ENCODE measurements at regions not wholly inside any gene's neighbourhood (a gene's known extent, or its start where the extent isn't known, plus 50 kb on each side); places are given as distances from the start of the nearest gene placed in this dataset.

DNA sequence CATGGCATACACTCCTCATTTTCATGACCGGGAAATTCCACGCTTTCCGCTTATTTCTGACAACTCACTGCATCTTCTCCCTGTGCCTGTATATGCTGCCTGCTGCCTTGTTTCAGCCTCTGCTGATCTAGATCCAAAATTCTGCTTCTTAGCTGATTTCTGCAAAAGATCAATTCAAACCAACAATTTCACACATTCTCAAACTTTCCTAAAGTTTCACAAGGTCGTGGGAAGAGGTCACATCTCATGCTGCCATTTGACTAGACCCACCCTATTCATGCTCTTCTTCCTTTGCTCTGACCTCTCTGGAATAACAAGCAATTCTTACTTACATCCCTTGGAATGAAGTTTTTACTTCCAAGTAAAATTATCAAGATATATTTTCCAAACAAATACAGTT lies 84.5 kb downstream of the TMEM167A start:
- TF ChIP-seq SOX15 (CRISPR knock-in tag; IDR thresholded peaks at IDR 0.05) (no peak), NR1H2 (CRISPR knock-in tag; IDR thresholded peaks at IDR 0.05) (no peak), RELA (CRISPR knock-in tag; IDR thresholded peaks at IDR 0.05; ENCODE audit: borderline replicate concordance) (no peak), ZNF138 (CRISPR knock-in tag; conservative IDR thresholded peaks at IDR 0.05) (no peak), NR3C1 (CRISPR knock-in tag; conservative IDR thresholded peaks at IDR 0.05; ENCODE audit: low read depth) (no peak)
- TF ChIP-seq, protein P1, sequence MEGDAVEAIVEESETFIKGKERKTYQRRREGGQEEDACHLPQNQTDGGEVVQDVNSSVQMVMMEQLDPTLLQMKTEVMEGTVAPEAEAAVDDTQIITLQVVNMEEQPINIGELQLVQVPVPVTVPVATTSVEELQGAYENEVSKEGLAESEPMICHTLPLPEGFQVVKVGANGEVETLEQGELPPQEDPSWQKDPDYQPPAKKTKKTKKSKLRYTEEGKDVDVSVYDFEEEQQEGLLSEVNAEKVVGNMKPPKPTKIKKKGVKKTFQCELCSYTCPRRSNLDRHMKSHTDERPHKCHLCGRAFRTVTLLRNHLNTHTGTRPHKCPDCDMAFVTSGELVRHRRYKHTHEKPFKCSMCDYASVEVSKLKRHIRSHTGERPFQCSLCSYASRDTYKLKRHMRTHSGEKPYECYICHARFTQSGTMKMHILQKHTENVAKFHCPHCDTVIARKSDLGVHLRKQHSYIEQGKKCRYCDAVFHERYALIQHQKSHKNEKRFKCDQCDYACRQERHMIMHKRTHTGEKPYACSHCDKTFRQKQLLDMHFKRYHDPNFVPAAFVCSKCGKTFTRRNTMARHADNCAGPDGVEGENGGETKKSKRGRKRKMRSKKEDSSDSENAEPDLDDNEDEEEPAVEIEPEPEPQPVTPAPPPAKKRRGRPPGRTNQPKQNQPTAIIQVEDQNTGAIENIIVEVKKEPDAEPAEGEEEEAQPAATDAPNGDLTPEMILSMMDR (IDR thresholded peaks at IDR 0.05) = no peak
- TF ChIP-seq, protein P2, sequence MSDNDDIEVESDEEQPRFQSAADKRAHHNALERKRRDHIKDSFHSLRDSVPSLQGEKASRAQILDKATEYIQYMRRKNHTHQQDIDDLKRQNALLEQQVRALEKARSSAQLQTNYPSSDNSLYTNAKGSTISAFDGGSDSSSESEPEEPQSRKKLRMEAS (CRISPR knock-in tag; IDR thresholded peaks at IDR 0.05) = no peak
- TF ChIP-seq, protein P3, sequence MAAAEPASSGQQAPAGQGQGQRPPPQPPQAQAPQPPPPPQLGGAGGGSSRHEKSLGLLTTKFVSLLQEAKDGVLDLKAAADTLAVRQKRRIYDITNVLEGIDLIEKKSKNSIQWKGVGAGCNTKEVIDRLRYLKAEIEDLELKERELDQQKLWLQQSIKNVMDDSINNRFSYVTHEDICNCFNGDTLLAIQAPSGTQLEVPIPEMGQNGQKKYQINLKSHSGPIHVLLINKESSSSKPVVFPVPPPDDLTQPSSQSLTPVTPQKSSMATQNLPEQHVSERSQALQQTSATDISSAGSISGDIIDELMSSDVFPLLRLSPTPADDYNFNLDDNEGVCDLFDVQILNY (CRISPR knock-in tag; IDR thresholded peaks at IDR 0.05) = no peak
